Activated B cell treated with CpG ODN at 0.5 μM for 24 hours (primary cell): ENCODE measurements at regions not wholly inside any gene's neighbourhood (a gene's known extent, or its start where the extent isn't known, plus 50 kb on each side); places are given as distances from the start of the nearest gene placed in this dataset.
"Not testable (repeated sequence)": the region's sequence is repeated elsewhere in the genome, so short reads cannot be mapped to it uniquely, and the experiment has no call there.

Source experiments
- ATAC-seq: fragments of 200-7000 bp; cut with Tn5 transposase; one replicate; pipeline ENCODE4 v1.10.0; 2021; ENCODE audit warnings: low read depth, mild to moderate bottlenecking, moderate library complexity
- CTCF ChIA-PET: fragments of 350-600 bp; sonication (Branson Sonifier 250); formaldehyde crosslinking; loops from one replicate; lab custom pipeline; 2021; ENCODE audit warnings: antibody characterized with exemption; lab: Charles Lee
- POLR2A ChIA-PET: fragments of 350-600 bp; sonication (Branson Sonifier 250); formaldehyde crosslinking; loops from one replicate; lab custom pipeline; 2021; ENCODE audit warnings: antibody characterized with exemption; lab: Charles Lee
- DNase-seq: peaks from one replicate; pipeline ENCODE4 v3.0.0; 2022
- H3K27ac Mint-ChIP-seq: one replicate; pipeline ENCODE4 v1.8.0; 2020; ENCODE audit warnings: mixed read lengths
- H3K27me3 Mint-ChIP-seq: one replicate; pipeline ENCODE4 v1.8.0; 2021; ENCODE audit warnings: mixed read lengths
- H3K36me3 Mint-ChIP-seq: one replicate; pipeline ENCODE4 v1.8.0; 2021; ENCODE audit warnings: low read depth, mixed read lengths
- H3K4me1 Mint-ChIP-seq: one replicate; pipeline ENCODE4 v1.8.0; 2021; ENCODE audit warnings: mixed read lengths
- H3K4me3 Mint-ChIP-seq: one replicate; pipeline ENCODE4 v1.8.0; 2020; ENCODE audit warnings: mild to moderate bottlenecking, mixed read lengths
- H3K9me3 Mint-ChIP-seq: one replicate; pipeline ENCODE4 v1.8.0; 2020; ENCODE audit warnings: mixed read lengths
- intact Hi-C: fragments of 100-400 bp; cut with micrococcal nuclease; formaldehyde crosslinking; loops from one replicate; pipeline ENCODE4 v1.15.1; 2024

DNA sequence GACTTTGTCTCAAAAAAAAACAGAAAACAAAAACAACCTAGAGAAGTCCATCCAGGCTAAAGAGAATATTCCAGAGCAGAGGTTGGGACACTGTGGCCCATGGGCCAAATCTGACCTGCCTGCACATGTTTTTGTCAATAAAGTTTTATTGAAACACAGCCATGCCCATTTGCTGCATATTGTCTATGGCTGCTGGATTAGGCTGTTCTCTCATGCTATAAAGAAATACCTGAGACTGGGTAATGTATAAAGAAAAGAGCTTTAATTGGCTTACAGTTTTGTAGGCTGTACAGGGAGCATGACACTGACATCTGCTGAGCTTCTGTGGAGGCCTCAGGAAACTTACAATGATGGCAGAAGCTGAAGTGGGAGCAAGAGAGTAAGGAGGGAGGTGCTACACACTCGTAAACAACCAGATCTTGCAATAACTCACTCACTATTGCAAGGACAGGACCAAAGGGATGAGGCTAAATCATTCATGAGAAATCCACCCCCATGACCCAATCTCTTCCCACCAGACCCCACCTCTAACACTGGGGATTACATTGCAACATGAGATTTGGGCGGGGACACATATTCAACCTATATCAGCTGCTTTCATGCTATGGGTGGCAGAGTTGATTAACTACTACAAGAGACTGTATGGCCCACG is 122.5 kb upstream of the KRTAP5-11 start:
- H3K9me3 Mint-ChIP-seq, H3K36me3 Mint-ChIP-seq, CTCF ChIA-PET, H3K27me3 Mint-ChIP-seq, DNase-seq, ATAC-seq, H3K4me1 Mint-ChIP-seq, H3K4me3 Mint-ChIP-seq, H3K27ac Mint-ChIP-seq, intact Hi-C loops, POLR2A ChIA-PET: not testable (repeated sequence)

DNA sequence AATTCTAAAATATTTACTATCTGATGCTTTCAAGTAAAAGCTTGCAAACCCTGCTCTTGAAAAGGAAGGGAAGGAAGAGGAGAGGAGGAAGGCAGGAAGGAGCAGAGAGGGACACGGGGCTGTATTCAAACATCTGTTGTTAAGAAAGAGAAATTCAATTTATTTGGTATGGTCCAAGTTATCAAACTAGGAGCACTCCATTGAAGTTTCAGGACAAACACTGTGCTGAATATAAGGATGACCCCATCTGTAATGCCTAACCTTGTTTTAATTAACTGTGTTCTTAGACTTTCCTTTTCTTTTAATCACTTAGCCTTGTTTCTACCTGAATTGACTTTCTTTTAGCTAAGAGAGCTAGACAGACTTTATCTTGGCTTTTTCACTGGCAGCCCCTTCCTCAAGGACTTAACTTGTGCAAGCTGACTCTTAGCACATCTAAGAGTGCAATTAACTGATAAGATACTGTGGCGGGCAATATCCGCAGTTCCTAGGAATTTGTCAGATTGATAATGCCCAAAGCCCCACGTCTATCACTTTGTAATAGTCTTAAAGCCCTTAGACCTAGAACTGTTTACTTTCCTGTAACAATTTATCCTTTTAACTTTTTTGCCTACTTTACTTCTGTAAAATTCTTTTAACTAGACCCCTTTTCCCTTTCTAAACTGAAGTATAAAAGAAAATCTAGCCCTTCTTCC is 123.2 kb upstream of the KRTAP5-11 start:
- CTCF ChIA-PET, H3K4me1 Mint-ChIP-seq, intact Hi-C loops, H3K27ac Mint-ChIP-seq, H3K27me3 Mint-ChIP-seq, DNase-seq, POLR2A ChIA-PET, ATAC-seq, H3K9me3 Mint-ChIP-seq, H3K36me3 Mint-ChIP-seq, H3K4me3 Mint-ChIP-seq: not testable (repeated sequence)

DNA sequence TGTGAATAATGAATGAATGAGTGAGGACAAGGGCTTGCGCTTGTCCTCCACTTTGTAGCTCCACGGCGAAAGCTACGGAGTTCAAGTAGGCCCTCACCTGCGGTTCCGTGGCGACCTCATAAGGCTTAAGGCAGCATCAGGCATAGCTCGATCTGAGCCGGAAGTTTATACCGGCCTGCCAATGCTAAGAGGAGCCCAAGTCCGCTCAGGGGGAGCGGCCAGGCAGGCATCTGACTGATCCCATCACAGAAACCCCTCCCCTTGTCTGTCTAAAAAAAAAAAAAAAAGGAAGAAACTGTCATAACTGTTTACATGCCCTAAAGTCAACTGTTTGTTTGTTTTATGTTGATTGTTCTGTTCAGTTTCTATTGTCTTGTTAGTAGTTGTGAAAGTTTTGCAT is 124.4 kb upstream of the KRTAP5-11 start:
- H3K4me3 Mint-ChIP-seq, H3K27me3 Mint-ChIP-seq, POLR2A ChIA-PET, ATAC-seq, CTCF ChIA-PET, DNase-seq, H3K36me3 Mint-ChIP-seq, intact Hi-C loops, H3K4me1 Mint-ChIP-seq, H3K27ac Mint-ChIP-seq, H3K9me3 Mint-ChIP-seq: not testable (repeated sequence)

DNA sequence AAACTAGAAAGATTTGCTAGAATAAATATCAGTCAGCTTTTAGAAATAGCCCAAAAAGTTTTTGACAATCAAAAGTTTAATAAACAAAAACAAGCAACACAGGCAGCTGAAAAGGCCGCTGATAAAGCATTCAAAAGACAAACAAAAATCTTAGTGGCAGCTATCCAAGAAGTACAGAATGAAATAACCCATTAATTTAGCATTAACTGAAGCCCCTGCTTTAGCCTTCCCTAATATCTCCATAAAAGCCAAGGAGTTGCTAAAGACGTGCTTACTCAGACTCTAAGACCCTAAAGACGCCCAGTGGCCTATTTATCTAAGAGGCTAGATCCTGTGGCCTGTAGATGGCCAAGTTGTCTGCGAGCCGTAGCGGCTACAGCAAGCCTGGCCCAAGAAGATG is 123.5 kb upstream of the DEFB108B start:
- H3K4me3 Mint-ChIP-seq, DNase-seq, H3K4me1 Mint-ChIP-seq, intact Hi-C loops, ATAC-seq, CTCF ChIA-PET, H3K27ac Mint-ChIP-seq, POLR2A ChIA-PET, H3K9me3 Mint-ChIP-seq, H3K36me3 Mint-ChIP-seq, H3K27me3 Mint-ChIP-seq: not testable (repeated sequence)

DNA sequence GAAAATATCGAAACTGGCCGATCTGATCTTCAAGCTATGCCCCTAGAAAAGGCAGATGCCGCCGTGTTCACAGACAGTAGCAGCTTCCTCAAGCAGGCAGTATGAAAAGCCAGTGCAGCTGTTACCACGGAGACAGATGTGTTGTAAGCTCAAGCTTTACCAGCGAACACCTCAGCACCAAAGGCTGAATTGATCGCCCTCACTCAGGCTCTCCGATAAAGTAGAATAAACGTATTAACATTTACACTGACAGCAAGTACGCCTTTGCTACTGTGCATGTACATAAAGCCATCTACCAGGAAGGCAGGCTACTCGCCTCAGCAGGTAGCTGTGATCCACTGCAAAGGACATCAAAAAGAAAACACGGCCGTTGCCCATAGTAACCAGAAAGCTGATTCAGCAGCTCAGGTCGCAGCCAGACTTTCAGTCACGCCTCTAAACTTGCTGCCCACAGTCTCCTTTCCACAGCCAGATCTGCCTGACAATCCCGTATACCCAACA is 122.8 kb upstream of the DEFB108B start:
- DNase-seq, POLR2A ChIA-PET, H3K27me3 Mint-ChIP-seq, H3K4me3 Mint-ChIP-seq, ATAC-seq, CTCF ChIA-PET, H3K9me3 Mint-ChIP-seq, intact Hi-C loops, H3K4me1 Mint-ChIP-seq, H3K27ac Mint-ChIP-seq, H3K36me3 Mint-ChIP-seq: not testable (repeated sequence)

DNA sequence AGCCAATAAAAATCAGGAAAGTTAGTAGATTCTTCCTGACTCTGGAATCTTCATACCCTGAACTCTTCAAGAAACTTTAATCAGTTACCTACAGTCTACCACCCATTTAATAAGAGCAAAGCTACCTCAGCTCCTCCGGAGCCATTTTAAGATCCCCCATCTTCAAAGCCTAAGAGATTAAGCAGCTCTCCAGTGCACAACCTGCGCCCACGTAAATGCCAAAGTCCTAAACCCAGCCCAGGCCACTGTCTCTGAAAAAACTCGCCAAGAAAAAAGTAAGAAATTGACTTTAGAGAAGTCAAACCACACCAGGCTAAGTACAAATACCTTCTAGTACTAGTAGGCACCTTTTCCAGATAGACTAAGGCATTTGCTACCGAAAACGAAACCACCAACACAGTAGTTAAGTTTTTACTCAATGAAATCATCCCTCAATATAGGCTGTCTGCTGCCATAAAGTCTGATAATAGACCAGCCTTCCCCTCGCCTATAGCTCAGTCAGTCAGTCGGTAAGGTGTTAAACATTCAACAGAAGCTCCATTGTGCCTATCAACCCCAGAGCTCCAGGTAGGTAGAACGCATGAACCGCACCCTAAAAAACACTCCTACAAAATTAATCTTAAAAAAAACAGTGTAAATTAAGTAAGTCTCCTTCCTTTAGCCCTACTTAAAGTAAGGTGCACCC is 122.2 kb upstream of the DEFB108B start:
- POLR2A ChIA-PET, H3K4me1 Mint-ChIP-seq, intact Hi-C loops, H3K27ac Mint-ChIP-seq, DNase-seq, H3K4me3 Mint-ChIP-seq, H3K36me3 Mint-ChIP-seq, CTCF ChIA-PET, ATAC-seq, H3K27me3 Mint-ChIP-seq, H3K9me3 Mint-ChIP-seq: not testable (repeated sequence)

DNA sequence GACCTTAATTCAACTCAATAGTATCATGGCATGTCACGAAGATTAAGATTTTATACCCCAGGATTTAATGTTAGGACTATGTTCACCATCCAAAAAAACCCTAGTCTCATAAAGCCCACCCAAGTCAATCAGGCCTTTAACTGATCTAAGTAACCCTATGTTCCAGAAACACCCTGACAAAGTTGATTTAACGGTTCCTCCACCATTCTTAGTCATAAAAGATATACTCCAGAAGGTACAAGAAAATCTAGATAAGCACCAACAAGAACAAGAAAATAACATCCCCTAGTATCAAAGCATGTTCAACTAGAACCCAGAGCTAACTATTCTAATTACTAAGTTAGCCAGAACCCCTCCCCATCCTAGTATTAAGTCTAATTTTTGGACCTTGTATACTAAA is 120.7 kb upstream of the DEFB108B start:
- ATAC-seq, DNase-seq, H3K4me3 Mint-ChIP-seq, intact Hi-C loops, H3K27ac Mint-ChIP-seq, H3K4me1 Mint-ChIP-seq, H3K9me3 Mint-ChIP-seq, CTCF ChIA-PET, POLR2A ChIA-PET, H3K27me3 Mint-ChIP-seq, H3K36me3 Mint-ChIP-seq: not testable (repeated sequence)

DNA sequence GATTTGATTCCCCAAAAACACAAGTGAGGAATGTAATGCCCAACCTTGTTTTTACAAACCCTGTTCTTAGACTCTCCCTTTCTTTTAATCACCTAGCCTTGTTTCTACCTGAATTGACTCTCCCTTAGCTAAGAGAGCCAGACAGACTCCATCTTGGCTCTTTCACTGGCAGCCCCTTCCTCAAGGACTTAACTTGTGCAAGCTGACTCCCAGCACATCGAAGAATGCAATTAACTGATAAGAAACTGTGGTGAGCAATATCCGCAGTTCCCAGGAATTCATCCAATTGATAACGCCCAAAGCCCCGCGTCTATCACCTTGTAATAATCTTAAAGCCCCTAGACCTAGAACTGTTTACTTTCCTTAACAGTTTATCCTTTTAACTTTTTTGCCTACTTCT is 120.2 kb upstream of the DEFB108B start:
- H3K9me3 Mint-ChIP-seq, H3K4me1 Mint-ChIP-seq, H3K4me3 Mint-ChIP-seq, H3K27ac Mint-ChIP-seq, H3K36me3 Mint-ChIP-seq, ATAC-seq, H3K27me3 Mint-ChIP-seq, DNase-seq, CTCF ChIA-PET, intact Hi-C loops, POLR2A ChIA-PET: not testable (repeated sequence)

DNA sequence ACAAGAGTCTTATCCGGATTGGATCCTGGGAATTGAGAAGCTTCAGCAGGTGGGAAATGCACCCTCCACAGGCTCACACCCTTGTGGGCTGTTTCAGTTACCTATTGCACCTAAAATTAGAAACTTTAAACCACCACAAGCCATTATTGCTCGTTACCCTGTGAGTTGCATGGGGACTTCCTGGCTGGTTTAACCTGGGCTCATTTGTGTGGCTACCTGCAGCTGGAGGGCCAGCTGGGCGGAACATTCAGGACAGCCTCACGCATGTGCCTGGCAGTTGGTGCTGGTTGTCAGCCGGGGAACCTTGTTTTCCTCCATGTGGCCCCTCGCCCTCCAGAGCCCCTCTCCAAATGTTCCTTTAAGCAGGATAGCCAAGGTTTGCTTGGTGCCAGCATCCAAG is 118.5 kb upstream of the DEFB108B start:
- H3K4me1 Mint-ChIP-seq, CTCF ChIA-PET, ATAC-seq: not testable (repeated sequence)

DNA sequence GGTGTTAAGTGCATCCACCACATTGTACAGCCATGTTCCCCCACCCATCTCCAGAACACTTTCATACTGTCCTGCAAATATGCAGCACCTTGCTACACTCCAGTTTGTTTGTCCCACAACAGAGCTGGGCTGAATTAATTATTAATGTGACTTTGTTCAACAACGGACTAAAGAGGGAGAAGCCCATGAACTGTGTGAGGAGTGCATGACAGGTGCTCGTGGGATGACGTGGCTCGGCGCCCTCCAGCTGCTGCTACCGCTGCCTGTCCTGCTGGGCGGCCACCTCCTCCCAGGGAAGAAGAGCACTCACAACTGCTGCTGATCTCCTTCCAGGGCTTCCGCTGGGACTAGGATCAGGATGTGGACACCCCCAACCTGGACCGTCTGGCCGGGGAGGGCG is 111.2 kb upstream of the DEFB108B start:
- DNase-seq, intact Hi-C loops, H3K36me3 Mint-ChIP-seq, H3K9me3 Mint-ChIP-seq, CTCF ChIA-PET, ATAC-seq, H3K4me3 Mint-ChIP-seq, H3K4me1 Mint-ChIP-seq, H3K27ac Mint-ChIP-seq, POLR2A ChIA-PET: not testable (repeated sequence)
- peaks cover 14% of the 10 kb centered on the region for H3K27me3 Mint-ChIP-seq

More for the DNA sequence above, 118.5 kb upstream of the DEFB108B start:
- H3K9me3 Mint-ChIP-seq, intact Hi-C loops, H3K27ac Mint-ChIP-seq, H3K27me3 Mint-ChIP-seq, H3K36me3 Mint-ChIP-seq, POLR2A ChIA-PET, DNase-seq, H3K4me3 Mint-ChIP-seq: not testable (repeated sequence)

DNA sequence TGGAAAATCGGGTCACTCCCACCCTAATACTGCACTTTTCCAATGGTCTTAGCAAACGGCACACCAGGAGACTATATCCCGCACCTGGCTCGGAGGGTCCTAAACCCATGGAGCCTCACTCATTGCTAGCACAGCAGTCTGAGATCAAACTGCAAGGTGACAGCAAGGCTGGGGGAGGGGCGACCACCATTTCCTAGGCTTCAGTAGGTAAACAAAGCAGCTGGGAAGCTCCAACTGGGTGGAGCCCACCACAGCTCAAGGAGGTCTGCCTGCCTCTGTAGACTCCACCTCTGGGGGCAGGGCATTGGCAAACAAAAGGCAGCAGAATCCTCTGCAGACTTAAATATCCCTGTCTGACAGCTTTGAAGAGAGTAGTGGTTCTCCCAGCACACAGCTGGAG is 109.0 kb upstream of the DEFB108B start:
- ATAC-seq, H3K4me1 Mint-ChIP-seq, H3K9me3 Mint-ChIP-seq, H3K27ac Mint-ChIP-seq, CTCF ChIA-PET, DNase-seq, POLR2A ChIA-PET, H3K4me3 Mint-ChIP-seq, H3K36me3 Mint-ChIP-seq, intact Hi-C loops: not testable (repeated sequence)
- peaks cover 14% of the 10 kb centered on the region for H3K27me3 Mint-ChIP-seq

DNA sequence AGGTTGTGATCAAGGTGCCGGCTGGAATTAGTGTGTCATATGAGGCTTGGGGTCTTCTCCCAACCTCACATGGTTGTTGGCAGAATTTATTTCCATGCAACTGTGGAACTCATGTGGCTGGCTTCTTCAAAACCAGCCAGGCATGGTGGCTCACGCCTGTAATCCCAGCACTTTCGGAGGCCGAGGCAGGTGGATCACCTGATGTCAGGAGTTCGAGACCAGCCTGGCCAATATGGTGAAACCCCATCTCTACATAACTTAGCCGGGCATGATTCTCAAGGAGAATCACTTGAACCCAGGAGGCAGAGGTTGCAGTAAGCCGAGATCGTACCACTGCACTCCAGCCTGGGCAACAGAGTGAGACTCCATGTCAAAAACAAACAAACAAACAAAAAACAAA is 102.3 kb upstream of the DEFB108B start:
- not testable (repeated sequence) for H3K4me3 Mint-ChIP-seq, H3K27me3 Mint-ChIP-seq

More for the DNA sequence above, 102.3 kb upstream of the DEFB108B start:
- H3K9me3 Mint-ChIP-seq, H3K27ac Mint-ChIP-seq, H3K36me3 Mint-ChIP-seq, intact Hi-C loops, H3K4me1 Mint-ChIP-seq, DNase-seq, POLR2A ChIA-PET, ATAC-seq, CTCF ChIA-PET: not testable (repeated sequence)
